HCT116 (cell line): ENCODE measurements at regions not wholly inside any gene's neighbourhood (a gene's known extent, or its start where the extent isn't known, plus 50 kb on each side); places are given as distances from the start of the nearest gene placed in this dataset.

Experiments used
- ATAC-seq: fragments of 200-7000 bp; cut with Tn5 transposase; 2 replicates; pipeline ENCODE4 v1.9.1; 2020; ENCODE audit warnings: mild to moderate bottlenecking, moderate library complexity
- BruUV-seq: library from RNA; stranded (reverse); fragments of 400-500 nt; replicated peaks from 2 replicates; lab custom pipeline; 2021; lab: Mats Ljungman, UMichigan
- CTCF ChIA-PET: fragments of 300-600 bp; sonication (Branson Sonifier 250); formaldehyde crosslinking; loops from one replicate; lab custom pipeline; 2021; ENCODE audit warnings: antibody characterized with exemption; lab: Charles Lee
- POLR2A ChIA-PET: fragments of 300-600, 350-600 bp; sonication (Branson Sonifier 250); formaldehyde crosslinking; loops from one replicate; lab custom pipeline; 2021; ENCODE audit warnings: antibody characterized with exemption; lab: Charles Lee
- RAD21 ChIA-PET, 2 experiments: fragments of 300-600 bp; sonication (Branson Sonifier 250); formaldehyde crosslinking; loops; one replicate each; lab custom pipeline; 2023; ENCODE audit warnings: low total read pairs in 2 of 2; ENCODE audit not compliant: uncharacterized antibody in 2 of 2, unreplicated experiment in 2 of 2, low non-redundant PET in 1 of 2; lab: Charles Lee
- DNase-seq: peaks from one replicate; pipeline ENCODE4 v3.0.0-alpha.2; 2010; ENCODE audit warnings: low read depth, low spot score
- H2AFZ ChIP-seq: fragments of 200-600 bp; shearing (Covaris generic), sonication (generic); 2 replicates; pipeline ENCODE4 v1.6.1; 2017; ENCODE audit warnings: low read depth, mixed run types, mixed read lengths, antibody characterized with exemption, low read length; ENCODE audit not compliant: poor library complexity, severe bottlenecking
- H3K27ac ChIP-seq: 2 replicates; pipeline ENCODE4 v1.5.1; 2012; ENCODE audit warnings: low read depth, low read length
- H3K27me3 ChIP-seq: fragments of 200-600 bp; sonication (generic); 2 replicates; pipeline ENCODE4 v1.6.1; 2016; ENCODE audit warnings: mixed run types, low read length, mixed read lengths; ENCODE audit not compliant: insufficient read depth
- H3K36me3 ChIP-seq, 2 experiments: fragments of 200-500 bp in 1 of 2; fragments of 200-600 bp in 1 of 2; sonication (Bioruptor generic) in 1 of 2; sonication (generic) in 1 of 2; 2 replicates each; pipeline versions ENCODE4 v1.5.1 to v1.6.1; 2014 to 2016; ENCODE audit warnings: low read length in 2 of 2, inconsistent platforms in 1 of 2, mixed read lengths in 1 of 2, mixed run types in 1 of 2; ENCODE audit not compliant: insufficient read depth in 2 of 2, control insufficient read depth in 1 of 2
- H3K4me1 ChIP-seq, 2 experiments: fragments of 200-600 bp in 1 of 2; sonication (generic) in 1 of 2; 2 replicates each; pipeline versions ENCODE4 v1.5.1 to v1.6.1; 2012 to 2017; ENCODE audit warnings: low read length in 2 of 2, inconsistent platforms in 1 of 2, mild to moderate bottlenecking in 1 of 2, mixed read lengths in 1 of 2, mixed run types in 1 of 2, moderate library complexity in 1 of 2; ENCODE audit not compliant: insufficient read depth in 2 of 2, control insufficient read depth in 1 of 2
- H3K4me2 ChIP-seq: fragments of 200-600 bp; sonication (generic); 2 replicates; pipeline ENCODE4 v1.6.1; 2017; ENCODE audit warnings: mixed run types, low read length, mixed read lengths
- H3K4me3 ChIP-seq, 2 experiments: fragments of 200-600 bp in 1 of 2; sonication (generic) in 1 of 2; replicated peaks in 1 of 2; 2 replicates each; pipeline ENCODE4 v1.5.1; 2011 to 2016; ENCODE audit warnings: low read length in 2 of 2, control low read depth in 1 of 2, low read depth in 1 of 2, mild to moderate bottlenecking in 1 of 2, mixed read lengths in 1 of 2, mixed run types in 1 of 2
- H3K79me2 ChIP-seq: fragments of 200-600 bp; sonication (generic); 2 replicates; pipeline ENCODE4 v1.6.1; 2017; ENCODE audit warnings: mild to moderate bottlenecking, mixed run types, low read length, moderate library complexity, mixed read lengths; ENCODE audit not compliant: insufficient read depth
- H3K9ac ChIP-seq: fragments of 200-600 bp; sonication (generic); 2 replicates; pipeline ENCODE4 v1.6.1; 2016; ENCODE audit warnings: low read length, mixed read lengths
- H3K9me2 ChIP-seq: fragments of 200-600 bp; sonication (generic), shearing (Covaris generic); 2 replicates; pipeline ENCODE4 v1.6.1; 2017; ENCODE audit warnings: mixed run types, mild to moderate bottlenecking, moderate library complexity; ENCODE audit not compliant: insufficient read depth
- H3K9me3 ChIP-seq, 2 experiments: fragments of 200-500 bp in 1 of 2; fragments of 200-600 bp in 1 of 2; sonication (Bioruptor generic) in 1 of 2; sonication (generic) in 1 of 2; 2 replicates each; pipeline ENCODE4 v1.6.1; 2014 to 2017; ENCODE audit warnings: low read length in 2 of 2, mixed read lengths in 2 of 2, inconsistent platforms in 1 of 2, low read depth in 1 of 2, mild to moderate bottlenecking in 1 of 2, mixed run types in 1 of 2, moderate library complexity in 1 of 2; ENCODE audit not compliant: control insufficient read depth in 1 of 2, insufficient read depth in 1 of 2
- H4K20me1 ChIP-seq: fragments of 200-600 bp; sonication (generic), shearing (Covaris generic); 2 replicates; pipeline ENCODE4 v1.6.1; 2017; ENCODE audit warnings: mixed run types, mild to moderate bottlenecking, moderate library complexity; ENCODE audit not compliant: insufficient read depth
- ATF3 ChIP-seq: IDR thresholded peaks from 2 replicates; pipeline ENCODE4 v1.6.1; 2012
- EGR1 ChIP-seq: IDR thresholded peaks from 2 replicates; pipeline ENCODE4 v1.6.1; 2012; ENCODE audit warnings: low read depth
- EZH2 ChIP-seq: fragments of 200-600 bp; sonication (generic); IDR thresholded peaks from 2 replicates; pipeline ENCODE4 v1.6.1; 2017; ENCODE audit warnings: antibody characterized with exemption, mixed run types
- FOSL1 ChIP-seq: IDR thresholded peaks from 2 replicates; pipeline ENCODE4 v1.6.1; 2012; ENCODE audit warnings: low read depth
- JUND ChIP-seq: IDR thresholded peaks from 2 replicates; pipeline ENCODE4 v1.6.1; 2012
- POLR2A ChIP-seq: IDR thresholded peaks from 2 replicates; pipeline ENCODE4 v1.7.0; 2011; ENCODE audit warnings: borderline replicate concordance; ENCODE audit not compliant: insufficient read depth, insufficient read length; ENCODE audit errors: extremely low read depth
- RAD21 ChIP-seq: IDR thresholded peaks from 2 replicates; pipeline ENCODE4 v1.6.1; 2012; ENCODE audit warnings: low read depth, mild to moderate bottlenecking
- REST ChIP-seq: IDR thresholded peaks from 2 replicates; pipeline ENCODE4 v1.6.1; 2012; ENCODE audit warnings: low read depth
- SP1 ChIP-seq: IDR thresholded peaks from 2 replicates; pipeline ENCODE4 v1.6.1; 2012; ENCODE audit warnings: low read depth
- SRF ChIP-seq: IDR thresholded peaks from 2 replicates; pipeline ENCODE4 v1.6.1; 2012; ENCODE audit warnings: low read depth
- TCF7L2 ChIP-seq: IDR thresholded peaks from 2 replicates; pipeline ENCODE4 v1.7.0; 2011; ENCODE audit warnings: borderline replicate concordance, inconsistent platforms; ENCODE audit not compliant: insufficient read depth, insufficient read length; ENCODE audit errors: extremely low read depth
- YY1 ChIP-seq: IDR thresholded peaks from 2 replicates; pipeline ENCODE4 v1.6.1; 2011; ENCODE audit warnings: low read length, low read depth, moderate library complexity, mild to moderate bottlenecking; ENCODE audit not compliant: insufficient replicate concordance; ENCODE audit errors: extremely low read depth
- ZFX ChIP-seq: fragments of 450-650 bp; IDR thresholded peaks from 2 replicates; pipeline ENCODE4 v1.6.1; 2017
- ZNF274 ChIP-seq: fragments of 200-500 bp; sonication (Bioruptor generic); IDR thresholded peaks from 2 replicates; pipeline ENCODE4 v1.6.1; 2014; ENCODE audit warnings: mild to moderate bottlenecking, low read depth, low read length, inconsistent platforms
- intact Hi-C: fragments of 100-400 bp; cut with micrococcal nuclease; formaldehyde crosslinking; loops from 2 replicates; pipeline ENCODE4 v1.10.0; 2022
- TF ChIP-seq, protein P1 (sequence below), 3 experiments: fragments of 200-600 bp in 1 of 3; sonication (generic) in 1 of 3; IDR thresholded peaks in 2 of 3; conservative IDR thresholded peaks in 1 of 3; 2 replicates each; pipeline ENCODE4 v1.5.1; 2012 to 2017; ENCODE audit warnings: low read depth in 2 of 3, low read length in 2 of 3, antibody characterized with exemption in 1 of 3, borderline replicate concordance in 1 of 3, control low read depth in 1 of 3, mild to moderate bottlenecking in 1 of 3, mixed read lengths in 1 of 3, mixed run types in 1 of 3, moderate library complexity in 1 of 3; ENCODE audit not compliant: insufficient read depth in 1 of 3

- Histone ChIP-seq H3K79me2 (no peaks in the 10 kb centered on the region), H3K36me3 (no peaks in the 10 kb centered on the region), H3K9me2 (no peaks in the 10 kb centered on the region), H3K4me1 (peaks cover 9 to 16% of the 10 kb centered on the region in 2 experiments), H3K9me3 (no peaks in the 10 kb centered on the region), H3K9ac (no peak overlapping the region), H3K4me2 (no peak overlapping the region), H2AFZ (no peak overlapping the region), H3K27me3 (no peaks in the 10 kb centered on the region), H3K4me3 (no peak overlapping the region), H3K27ac (no peak overlapping the region), H4K20me1 (no peaks in the 10 kb centered on the region)
- TF ChIP-seq YY1: no peak
- no peak for TF ChIP-seq ZFX
- no peak for TF ChIP-seq ATF3
- TF ChIP-seq SP1: no peak
- TF ChIP-seq EGR1: no peak
- no peak for TF ChIP-seq JUND
- no peak for TF ChIP-seq REST
- no peak for TF ChIP-seq EZH2
- TF ChIP-seq SRF: no peak
- TF ChIP-seq FOSL1: no peak
- no peak for TF ChIP-seq RAD21
- no peak for TF ChIP-seq POLR2A
- no peak for TF ChIP-seq TCF7L2
- TF ChIP-seq, protein P1, sequence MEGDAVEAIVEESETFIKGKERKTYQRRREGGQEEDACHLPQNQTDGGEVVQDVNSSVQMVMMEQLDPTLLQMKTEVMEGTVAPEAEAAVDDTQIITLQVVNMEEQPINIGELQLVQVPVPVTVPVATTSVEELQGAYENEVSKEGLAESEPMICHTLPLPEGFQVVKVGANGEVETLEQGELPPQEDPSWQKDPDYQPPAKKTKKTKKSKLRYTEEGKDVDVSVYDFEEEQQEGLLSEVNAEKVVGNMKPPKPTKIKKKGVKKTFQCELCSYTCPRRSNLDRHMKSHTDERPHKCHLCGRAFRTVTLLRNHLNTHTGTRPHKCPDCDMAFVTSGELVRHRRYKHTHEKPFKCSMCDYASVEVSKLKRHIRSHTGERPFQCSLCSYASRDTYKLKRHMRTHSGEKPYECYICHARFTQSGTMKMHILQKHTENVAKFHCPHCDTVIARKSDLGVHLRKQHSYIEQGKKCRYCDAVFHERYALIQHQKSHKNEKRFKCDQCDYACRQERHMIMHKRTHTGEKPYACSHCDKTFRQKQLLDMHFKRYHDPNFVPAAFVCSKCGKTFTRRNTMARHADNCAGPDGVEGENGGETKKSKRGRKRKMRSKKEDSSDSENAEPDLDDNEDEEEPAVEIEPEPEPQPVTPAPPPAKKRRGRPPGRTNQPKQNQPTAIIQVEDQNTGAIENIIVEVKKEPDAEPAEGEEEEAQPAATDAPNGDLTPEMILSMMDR (IDR thresholded peaks at IDR 0.05 in 2 of 3, conservative IDR thresholded peaks at IDR 0.05 in 1 of 3; ENCODE audit: borderline replicate concordance in 1 of 3, insufficient read depth in 1 of 3, low read depth in 2 of 3, low read length in 2 of 3): no peak
- no peak for TF ChIP-seq ZNF274
- BruUV-seq: no TSS peak
- RAD21 ChIA-PET: no interaction called here
- intact Hi-C loops: no loop called here
- DNase-seq: no peak
- POLR2A ChIA-PET: no interaction called here
- no peak for ATAC-seq
- CTCF ChIA-PET: no interaction called here
Measured at GRCh38 chr2:118737684-118738083, 109.8 kb downstream of the EN1 start.
